CD8-positive, alpha-beta memory T cell (primary cell): ENCODE measurements at regions not wholly inside any gene's neighbourhood (a gene's known extent, or its start where the extent isn't known, plus 50 kb on each side); places are given as distances from the start of the nearest gene placed in this dataset.

Experiments
- CTCF ChIA-PET: fragments of 350-600 bp; sonication (Branson Sonifier 250); formaldehyde crosslinking; loops from one replicate; lab custom pipeline; 2021; ENCODE audit warnings: antibody characterized with exemption; lab: Charles Lee
- POLR2A ChIA-PET: fragments of 350-600 bp; sonication (Branson Sonifier 250); formaldehyde crosslinking; loops from one replicate; lab custom pipeline; 2021; ENCODE audit warnings: antibody characterized with exemption; lab: Charles Lee
- DNase-seq, 5 donors: peaks; one replicate each; pipeline versions ENCODE4 v3.0.0 to v3.0.0-alpha.2; 2020 to 2022; ENCODE audit warnings: mixed read lengths in 1 of 5
- H3K27ac ChIP-seq: one replicate; pipeline ENCODE4 v1.7.0; 2013; ENCODE audit warnings: low read depth, mild to moderate bottlenecking, low read length, moderate library complexity
- H3K27me3 ChIP-seq: 2 replicates; pipeline ENCODE4 v1.7.0; 2013; ENCODE audit warnings: low read length, mild to moderate bottlenecking; ENCODE audit not compliant: insufficient read depth, poor library complexity, severe bottlenecking
- H3K36me3 ChIP-seq: 2 replicates; pipeline ENCODE4 v1.7.0; 2013; ENCODE audit warnings: mild to moderate bottlenecking, low read length, moderate library complexity; ENCODE audit not compliant: insufficient read depth
- H3K4me1 ChIP-seq: 2 replicates; pipeline ENCODE4 v1.7.0; 2013; ENCODE audit warnings: mild to moderate bottlenecking, low read length, moderate library complexity; ENCODE audit not compliant: insufficient read depth
- H3K4me3 ChIP-seq: 2 replicates; pipeline ENCODE4 v1.7.0; 2013; ENCODE audit warnings: mild to moderate bottlenecking, low read length
- H3K9me3 ChIP-seq: 2 replicates; pipeline ENCODE4 v1.7.0; 2013; ENCODE audit warnings: mild to moderate bottlenecking, low read length
- H3K27ac Mint-ChIP-seq, 8 donors: one replicate each; pipeline ENCODE4 v1.8.0; 2020 to 2021; ENCODE audit warnings: mixed read lengths in 8 of 8, mild to moderate bottlenecking in 6 of 8, inconsistent platforms in 3 of 8, moderate library complexity in 3 of 8
- H3K27me3 Mint-ChIP-seq, 2 donors: one replicate each; pipeline ENCODE4 v1.8.0; 2020 to 2021; ENCODE audit warnings: mixed read lengths in 2 of 2, mild to moderate bottlenecking in 1 of 2, moderate library complexity in 1 of 2
- H3K36me3 Mint-ChIP-seq, 3 donors: one replicate each; pipeline ENCODE4 v1.8.0; 2020 to 2021; ENCODE audit warnings: mixed read lengths in 3 of 3, inconsistent platforms in 1 of 3, mild to moderate bottlenecking in 1 of 3
- H3K4me1 Mint-ChIP-seq, 3 donors: one replicate each; pipeline ENCODE4 v1.8.0; 2020 to 2021; ENCODE audit warnings: mixed read lengths in 3 of 3, inconsistent platforms in 1 of 3, mild to moderate bottlenecking in 1 of 3
- H3K4me3 Mint-ChIP-seq, 7 donors: one replicate each; pipeline ENCODE4 v1.8.0; 2020 to 2021; ENCODE audit warnings: mixed read lengths in 7 of 7, mild to moderate bottlenecking in 6 of 7, moderate library complexity in 4 of 7, inconsistent platforms in 2 of 7
- H3K9me3 Mint-ChIP-seq, 5 donors: one replicate each; pipeline ENCODE4 v1.8.0; 2020 to 2022; ENCODE audit warnings: mixed read lengths in 5 of 5, mild to moderate bottlenecking in 3 of 5, moderate library complexity in 2 of 5, inconsistent platforms in 1 of 5

DNA sequence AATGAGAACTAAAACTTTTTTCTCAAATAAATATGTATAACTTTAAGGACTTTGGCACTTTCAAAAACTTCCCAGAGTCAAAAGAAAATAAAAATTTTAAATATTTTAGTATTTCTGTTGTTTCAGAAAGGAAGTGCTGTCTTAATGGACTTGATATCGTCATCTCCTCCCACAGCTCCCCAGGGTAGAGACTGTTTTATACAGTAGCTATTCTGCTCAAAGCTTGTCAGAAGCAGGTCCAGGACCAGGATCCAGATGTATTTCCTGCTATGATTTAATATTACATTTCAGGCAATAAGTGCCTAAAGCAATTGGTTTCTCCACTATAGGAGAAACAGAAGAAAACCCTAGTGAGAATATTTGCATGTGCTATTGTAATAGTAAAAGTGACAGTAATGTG, 218.5 kb upstream of the G2E3 start:
- no peaks in the 10 kb centered on the region for H3K27me3 ChIP-seq
- no peak overlapping the region for H3K4me3 ChIP-seq
- POLR2A ChIA-PET = no interaction called here
- CTCF ChIA-PET = no interaction called here
- H3K36me3 ChIP-seq = no peaks in the 10 kb centered on the region
- no peak overlapping the region for H3K4me3 Mint-ChIP-seq
- no peak overlapping the region for H3K27ac ChIP-seq
- H3K9me3 Mint-ChIP-seq = peaks cover 0 to 3% (median 3%) of the 10 kb centered on the region in 5 donors
- H3K36me3 Mint-ChIP-seq = no peaks in the 10 kb centered on the region
- no peaks in the 10 kb centered on the region for H3K4me1 ChIP-seq
- H3K4me1 Mint-ChIP-seq = peaks cover 0 to 7% (median 0%) of the 10 kb centered on the region in 3 donors
- H3K9me3 ChIP-seq = no peaks in the 10 kb centered on the region
- H3K27ac Mint-ChIP-seq = no peak overlapping the region
- no peak for DNase-seq
- no peaks in the 10 kb centered on the region for H3K27me3 Mint-ChIP-seq

DNA sequence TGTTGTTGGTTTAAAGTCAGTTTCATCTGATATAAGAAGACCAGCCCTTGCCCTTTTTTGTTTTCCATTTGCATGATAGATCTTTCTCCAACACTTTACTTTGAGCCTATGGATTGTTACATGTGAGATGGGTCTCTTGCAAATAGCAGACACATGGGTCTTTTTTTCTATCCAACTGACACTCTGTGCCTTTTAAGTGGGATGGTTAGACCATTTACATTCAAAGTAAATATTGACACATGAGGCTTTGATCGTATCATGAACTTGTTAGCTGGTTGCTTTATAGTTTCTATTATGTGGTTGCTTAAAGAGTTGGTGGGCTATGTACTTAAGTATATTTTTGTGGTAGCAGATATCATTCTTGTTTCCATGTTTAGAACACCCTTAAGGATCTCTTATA, 213.4 kb upstream of the G2E3 start:
- no peaks in the 10 kb centered on the region for H3K27me3 Mint-ChIP-seq
- H3K9me3 ChIP-seq = no peaks in the 10 kb centered on the region
- no peaks in the 10 kb centered on the region for H3K27me3 ChIP-seq
- no peak overlapping the region for H3K4me3 ChIP-seq
- H3K36me3 Mint-ChIP-seq = no peaks in the 10 kb centered on the region
- H3K27ac ChIP-seq = no peak overlapping the region
- ChIA-PET POLR2A (no interaction called here), CTCF (no interaction called here)
- no peaks in the 10 kb centered on the region for H3K4me1 ChIP-seq
- H3K36me3 ChIP-seq = no peaks in the 10 kb centered on the region
- peaks cover 0 to 4% (median 2%) of the 10 kb centered on the region in 5 donors for H3K9me3 Mint-ChIP-seq
- H3K27ac Mint-ChIP-seq = no peak overlapping the region
- no peak overlapping the region for H3K4me3 Mint-ChIP-seq
- DNase-seq = no peak
- no peaks in the 10 kb centered on the region for H3K4me1 Mint-ChIP-seq

GRCh38 chr14:30348445-30348844, 210.5 kb upstream of the G2E3 start:
- H3K4me3 ChIP-seq = no peak overlapping the region
- no peaks in the 10 kb centered on the region for H3K27me3 Mint-ChIP-seq
- no peaks in the 10 kb centered on the region for H3K4me1 Mint-ChIP-seq
- CTCF ChIA-PET = no interaction called here
- no peaks in the 10 kb centered on the region for H3K36me3 Mint-ChIP-seq
- no peak for DNase-seq
- H3K4me1 ChIP-seq = no peaks in the 10 kb centered on the region
- POLR2A ChIA-PET = no interaction called here
- H3K4me3 Mint-ChIP-seq = no peak overlapping the region
- H3K27ac Mint-ChIP-seq = no peak overlapping the region
- no peaks in the 10 kb centered on the region for H3K27me3 ChIP-seq
- H3K27ac ChIP-seq = no peak overlapping the region
- no peaks in the 10 kb centered on the region for H3K36me3 ChIP-seq
- peaks cover 0 to 4% (median 1%) of the 10 kb centered on the region in 5 donors for H3K9me3 Mint-ChIP-seq
- no peaks in the 10 kb centered on the region for H3K9me3 ChIP-seq

GRCh38 chr14:30349520-30349919, 209.4 kb upstream of the G2E3 start:
- Histone ChIP-seq H3K9me3 (no peaks in the 10 kb centered on the region), H3K4me1 (no peaks in the 10 kb centered on the region), H3K4me3 (no peak overlapping the region), H3K27ac (no peak overlapping the region), H3K36me3 (no peaks in the 10 kb centered on the region), H3K27me3 (no peaks in the 10 kb centered on the region)
- Mint-ChIP-seq H3K4me3 (no peak overlapping the region), H3K27me3 (no peaks in the 10 kb centered on the region), H3K4me1 (no peaks in the 10 kb centered on the region), H3K27ac (no peak overlapping the region), H3K36me3 (no peaks in the 10 kb centered on the region), H3K9me3 (peaks cover 0 to 4% (median under 1%) of the 10 kb centered on the region in 5 donors)
- ChIA-PET POLR2A (no interaction called here), CTCF (no interaction called here)
- DNase-seq = no peak

GRCh38 chr14:30354439-30354838, 204.5 kb upstream of the G2E3 start:
- Histone ChIP-seq H3K4me1 (no peaks in the 10 kb centered on the region), H3K36me3 (no peaks in the 10 kb centered on the region), H3K9me3 (no peaks in the 10 kb centered on the region), H3K27me3 (no peaks in the 10 kb centered on the region), H3K4me3 (no peak overlapping the region), H3K27ac (no peak overlapping the region)
- ChIA-PET CTCF (no interaction called here), POLR2A (no interaction called here)
- Mint-ChIP-seq H3K4me1 (peaks cover 0 to 7% (median 0%) of the 10 kb centered on the region in 3 donors), H3K4me3 (no peak overlapping the region), H3K36me3 (no peaks in the 10 kb centered on the region), H3K9me3 (peaks cover 0 to 3% (median 0%) of the 10 kb centered on the region in 5 donors), H3K27me3 (peaks cover 0 to 10% of the 10 kb centered on the region in 2 donors), H3K27ac (no peak overlapping the region)
- DNase-seq = no peak

DNA sequence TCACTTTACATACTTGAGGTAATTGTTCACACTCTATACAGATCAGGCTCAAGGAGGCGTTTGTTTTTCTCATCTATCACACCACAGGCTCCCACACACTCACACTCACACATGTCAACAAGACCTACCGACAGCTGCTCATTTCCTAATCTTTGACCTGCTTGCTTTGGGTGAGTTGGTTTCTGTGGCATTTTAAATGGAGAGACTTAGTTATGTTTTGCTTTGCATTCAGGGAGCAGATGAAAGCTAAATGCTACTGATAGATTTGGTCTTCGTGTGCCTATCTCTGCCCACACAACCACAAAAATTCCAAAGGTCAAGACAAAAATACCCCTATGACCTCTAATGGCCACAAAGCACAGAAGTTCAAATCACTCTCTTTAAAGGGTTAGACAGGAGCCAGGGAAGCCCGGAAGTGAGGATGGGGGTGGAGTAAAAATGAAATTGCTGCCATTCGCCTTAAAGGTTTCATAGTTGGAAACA, 203.5 kb upstream of the G2E3 start:
- H3K36me3 Mint-ChIP-seq = no peaks in the 10 kb centered on the region
- Histone ChIP-seq H3K27me3 (no peaks in the 10 kb centered on the region), H3K4me3 (no peak overlapping the region), H3K36me3 (no peaks in the 10 kb centered on the region), H3K9me3 (no peaks in the 10 kb centered on the region), H3K4me1 (no peaks in the 10 kb centered on the region), H3K27ac (no peak overlapping the region)
- CTCF ChIA-PET = no interaction called here
- peaks cover 0 to 7% (median 0%) of the 10 kb centered on the region in 3 donors for H3K4me1 Mint-ChIP-seq
- no peak overlapping the region for H3K4me3 Mint-ChIP-seq
- no peak overlapping the region for H3K27ac Mint-ChIP-seq
- POLR2A ChIA-PET = no interaction called here
- H3K27me3 Mint-ChIP-seq = peaks cover 0 to 10% of the 10 kb centered on the region in 2 donors
- H3K9me3 Mint-ChIP-seq = peaks cover 0 to 3% (median 0%) of the 10 kb centered on the region in 5 donors
- DNase-seq = no peak

DNA sequence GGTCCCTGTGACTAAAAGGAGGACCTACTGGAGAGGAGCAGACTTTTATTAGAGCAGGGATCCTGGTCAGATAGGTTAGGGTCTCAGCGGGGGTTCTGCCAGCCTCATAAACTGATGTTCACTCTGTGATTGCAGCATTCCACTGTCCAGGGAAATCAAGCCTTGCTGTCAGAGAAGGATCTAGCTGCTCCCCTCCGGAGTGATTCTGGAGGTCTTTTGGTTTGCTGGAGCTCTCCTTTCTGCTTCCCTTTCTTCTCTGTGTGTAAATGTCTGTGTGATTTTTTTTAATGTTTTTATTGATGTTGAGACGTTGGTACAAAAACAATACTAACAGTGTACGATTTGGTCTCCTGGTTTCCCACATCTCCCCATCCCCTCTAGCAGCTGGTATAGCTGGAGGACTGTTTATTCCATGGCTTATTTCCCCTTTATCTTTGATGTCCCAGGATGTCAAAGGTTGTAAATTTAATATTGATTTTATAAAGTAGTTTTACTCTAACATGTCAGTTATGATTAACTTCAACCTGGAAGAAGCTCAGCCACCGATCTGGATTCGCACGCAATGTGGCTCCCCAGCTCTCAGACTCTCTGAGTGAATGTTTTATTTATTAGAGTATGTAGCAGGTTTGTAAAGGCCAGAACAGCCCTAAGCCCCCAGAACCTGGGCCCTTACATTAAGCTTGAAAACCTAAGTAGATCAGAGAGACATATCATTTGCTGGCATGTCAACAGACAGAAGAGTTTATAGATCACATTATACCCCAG, 202.3 kb upstream of the G2E3 start:
- no peak for DNase-seq
- Histone ChIP-seq H3K9me3 (no peaks in the 10 kb centered on the region), H3K27ac (no peak overlapping the region), H3K27me3 (no peaks in the 10 kb centered on the region), H3K36me3 (no peaks in the 10 kb centered on the region), H3K4me3 (no peak overlapping the region), H3K4me1 (no peaks in the 10 kb centered on the region)
- Mint-ChIP-seq H3K36me3 (no peaks in the 10 kb centered on the region), H3K4me3 (no peak overlapping the region), H3K27me3 (peaks cover 0 to 10% of the 10 kb centered on the region in 2 donors), H3K9me3 (peaks cover 0 to 3% (median 0%) of the 10 kb centered on the region in 5 donors), H3K27ac (no peak overlapping the region), H3K4me1 (peaks cover 0 to 7% (median 0%) of the 10 kb centered on the region in 3 donors)
- POLR2A ChIA-PET = no interaction called here
- CTCF ChIA-PET = no interaction called here

- Mint-ChIP-seq H3K36me3 (no peaks in the 10 kb centered on the region), H3K27me3 (peaks cover 0 to 10% of the 10 kb centered on the region in 2 donors), H3K4me3 (no peak overlapping the region), H3K4me1 (peaks cover 0 to 7% (median 0%) of the 10 kb centered on the region in 3 donors), H3K27ac (no peak overlapping the region), H3K9me3 (peaks cover 0 to 3% (median 0%) of the 10 kb centered on the region in 5 donors)
- H3K27me3 ChIP-seq = no peaks in the 10 kb centered on the region
- no peaks in the 10 kb centered on the region for H3K4me1 ChIP-seq
- H3K4me3 ChIP-seq = no peak overlapping the region
- no peak overlapping the region for H3K27ac ChIP-seq
- POLR2A ChIA-PET = no interaction called here
- CTCF ChIA-PET = interaction anchor here (1.1 kb wide), 1 partner anchor 11 kb away, joined by 3 read pairs; no protein-coding TSS in a partner anchor
- no peak for DNase-seq
- H3K9me3 ChIP-seq = no peaks in the 10 kb centered on the region
- H3K36me3 ChIP-seq = no peaks in the 10 kb centered on the region
These were observed 201.2 kb upstream of the G2E3 start for GRCh38 chr14:30357791-30358190.
